ENCODE measurements at regions not wholly inside any gene's neighbourhood (a gene's known extent, or its start where the extent isn't known, plus 50 kb on each side); places are given as distances from the start of the nearest gene placed in this dataset.

DNA sequence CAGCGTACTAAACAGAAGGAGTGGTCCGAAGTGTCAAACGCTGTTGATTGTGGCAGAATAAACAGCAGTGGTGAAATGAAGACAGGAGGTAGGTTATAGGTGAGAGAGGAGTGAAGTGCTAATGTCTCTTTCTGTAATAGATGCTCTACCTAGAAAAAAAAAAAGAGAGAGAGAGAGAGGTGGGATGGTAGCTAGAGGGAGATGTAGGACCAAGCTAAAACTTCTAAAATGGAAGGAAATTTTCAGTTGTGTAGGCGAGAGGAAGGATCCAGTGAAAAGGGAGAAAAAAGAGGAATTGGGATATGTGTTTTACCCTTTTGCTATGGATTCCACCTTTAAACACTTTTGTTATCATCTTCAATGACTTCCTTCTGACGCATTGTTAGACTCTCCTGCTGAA, 126.5 kb upstream of the BMP2 start (continued):
- TF ChIP-seq ZEB2 (tag by site-specific recombination; IDR thresholded peaks at IDR 0.05) (no peak), ZNF26 (tag by site-specific recombination; IDR thresholded peaks at IDR 0.05) (no peak), ZNF692 (tag by site-specific recombination; IDR thresholded peaks at IDR 0.05) (no peak), ZNF239 (tag by site-specific recombination; IDR thresholded peaks at IDR 0.05) (no peak), ZNF529 (tag by site-specific recombination; IDR thresholded peaks at IDR 0.05; ENCODE audit: insufficient replicate concordance) (no peak), BCL11B (tag by site-specific recombination; IDR thresholded peaks at IDR 0.05; ENCODE audit: low read depth) (no peak), ZNF175 (tag by site-specific recombination; IDR thresholded peaks at IDR 0.05) (no peak)
- TF ChIP-seq, protein P1, sequence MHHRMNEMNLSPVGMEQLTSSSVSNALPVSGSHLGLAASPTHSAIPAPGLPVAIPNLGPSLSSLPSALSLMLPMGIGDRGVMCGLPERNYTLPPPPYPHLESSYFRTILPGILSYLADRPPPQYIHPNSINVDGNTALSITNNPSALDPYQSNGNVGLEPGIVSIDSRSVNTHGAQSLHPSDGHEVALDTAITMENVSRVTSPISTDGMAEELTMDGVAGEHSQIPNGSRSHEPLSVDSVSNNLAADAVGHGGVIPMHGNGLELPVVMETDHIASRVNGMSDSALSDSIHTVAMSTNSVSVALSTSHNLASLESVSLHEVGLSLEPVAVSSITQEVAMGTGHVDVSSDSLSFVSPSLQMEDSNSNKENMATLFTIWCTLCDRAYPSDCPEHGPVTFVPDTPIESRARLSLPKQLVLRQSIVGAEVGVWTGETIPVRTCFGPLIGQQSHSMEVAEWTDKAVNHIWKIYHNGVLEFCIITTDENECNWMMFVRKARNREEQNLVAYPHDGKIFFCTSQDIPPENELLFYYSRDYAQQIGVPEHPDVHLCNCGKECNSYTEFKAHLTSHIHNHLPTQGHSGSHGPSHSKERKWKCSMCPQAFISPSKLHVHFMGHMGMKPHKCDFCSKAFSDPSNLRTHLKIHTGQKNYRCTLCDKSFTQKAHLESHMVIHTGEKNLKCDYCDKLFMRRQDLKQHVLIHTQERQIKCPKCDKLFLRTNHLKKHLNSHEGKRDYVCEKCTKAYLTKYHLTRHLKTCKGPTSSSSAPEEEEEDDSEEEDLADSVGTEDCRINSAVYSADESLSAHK (tag by site-specific recombination; IDR thresholded peaks at IDR 0.05), result no peak

- Histone ChIP-seq H3K36me3 (ENCODE audit: control insufficient read depth in 2 of 2, insufficient read depth in 1 of 2, low read length in 2 of 2) (no peaks in the 10 kb centered on the region), H3K4me1 (ENCODE audit: control insufficient read depth, insufficient read depth, low read length) (no peaks in the 10 kb centered on the region), H3K27ac (ENCODE audit: extremely low read depth, low read depth, low read length) (no peak overlapping the region), H3K9me3 (ENCODE audit: control insufficient read depth, insufficient read depth, low read depth, low read length) (no peaks in the 10 kb centered on the region), H3K4me3 (ENCODE audit: low read depth, low read length) (no peak overlapping the region)
- TF ChIP-seq ZFP69B (tag by site-specific recombination; IDR thresholded peaks at IDR 0.05) (no peak), YY2 (tag by site-specific recombination; IDR thresholded peaks at IDR 0.05) (no peak), ZNF555 (tag by site-specific recombination; conservative IDR thresholded peaks at IDR 0.05) (no peak), ZNF548 (tag by site-specific recombination; IDR thresholded peaks at IDR 0.05) (no peak), ZBTB20 (tag by site-specific recombination; IDR thresholded peaks at IDR 0.05) (no peak), ZNF335 (tag by site-specific recombination; conservative IDR thresholded peaks at IDR 0.05) (no peak), ZNF843 (tag by site-specific recombination; IDR thresholded peaks at IDR 0.05) (no peak), ZNF48 (tag by site-specific recombination; IDR thresholded peaks at IDR 0.05) (no peak), ZNF394 (tag by site-specific recombination; IDR thresholded peaks at IDR 0.05; ENCODE audit: borderline replicate concordance) (no peak)
- POLR2A ChIA-PET, result interaction anchor here (0.8 to 1.2 kb wide), 3 partner anchors 26 to 130 kb away, joined by 3 to 4 read pairs (median 3); no protein-coding TSS in a partner anchor
- CTCF ChIA-PET, result interaction anchor here (0.6 to 2.8 kb wide), 24 partner anchors 8 to 648 kb away, joined by 3 to 21 read pairs (median 4); no protein-coding TSS in a partner anchor
Measured at GRCh38 chr20:6637160-6637579, 130.3 kb upstream of the BMP2 start.
